Activated CD4-positive, alpha-beta T cell treated with anti-CD3 and anti-CD28 coated beads, Interleukin-2, Interleukin-4, amounts not matched to agents 100 ng/mL and 50 ng/mL, durations not matched to agents 16 hours and 8 hours (primary cell): ENCODE measurements at regions not wholly inside any gene's neighbourhood (a gene's known extent, or its start where the extent isn't known, plus 50 kb on each side); places are given as distances from the start of the nearest gene placed in this dataset.

Experiments used
- DNase-seq: peaks from one replicate; pipeline ENCODE4 v3.0.0-alpha.2; 2020; ENCODE audit warnings: low spot score

- no peak for DNase-seq
These were observed 55.5 kb upstream of the SLC8A1 start for GRCh38 chr2:40507432-40507831.

DNA sequence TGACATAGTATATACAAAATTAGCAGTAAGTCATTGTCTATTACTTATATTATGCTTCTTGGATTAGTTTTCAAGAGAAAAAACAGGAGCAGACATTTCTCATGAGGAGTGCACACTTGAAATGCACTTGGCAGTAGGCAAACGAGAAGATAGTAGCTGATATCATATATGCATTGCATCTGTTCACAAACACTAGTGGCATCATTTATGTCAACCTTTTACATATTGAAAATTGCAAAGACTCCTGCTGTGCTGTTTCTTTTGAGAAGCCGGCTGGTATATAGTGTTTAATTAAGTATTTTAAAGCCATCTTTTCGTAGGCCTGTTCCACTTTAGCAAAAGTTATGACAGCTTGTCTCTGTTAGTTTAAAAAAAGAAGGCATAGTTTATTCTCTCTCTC, 58.4 kb upstream of the SLC8A1 start:
- no peak for DNase-seq

GRCh38 chr2:40511661-40512213, 59.8 kb upstream of the SLC8A1 start:
- DNase-seq: no peak

DNA sequence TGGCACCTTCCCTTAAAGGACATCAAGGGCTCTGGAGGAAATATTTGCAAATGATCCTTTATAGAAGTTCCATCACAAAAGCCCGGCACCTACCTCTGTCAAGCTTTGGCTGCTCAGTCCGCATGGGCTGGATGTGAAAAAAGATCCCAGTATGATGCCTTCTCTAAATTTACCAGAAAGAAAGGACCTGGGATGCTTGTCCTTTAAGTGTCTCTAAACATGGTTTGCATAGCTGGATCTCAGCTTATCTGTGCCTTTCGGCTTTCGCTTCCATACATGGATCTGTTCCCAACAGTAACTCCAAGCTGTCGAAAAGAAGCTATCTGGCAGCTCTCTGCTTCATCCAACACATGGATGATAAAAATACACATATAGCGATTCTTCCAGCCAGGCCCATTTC, 60.4 kb upstream of the SLC8A1 start:
- no peak for DNase-seq

- no peak for DNase-seq
These were observed 61.3 kb upstream of the SLC8A1 start for GRCh38 chr2:40513201-40513600.

DNA sequence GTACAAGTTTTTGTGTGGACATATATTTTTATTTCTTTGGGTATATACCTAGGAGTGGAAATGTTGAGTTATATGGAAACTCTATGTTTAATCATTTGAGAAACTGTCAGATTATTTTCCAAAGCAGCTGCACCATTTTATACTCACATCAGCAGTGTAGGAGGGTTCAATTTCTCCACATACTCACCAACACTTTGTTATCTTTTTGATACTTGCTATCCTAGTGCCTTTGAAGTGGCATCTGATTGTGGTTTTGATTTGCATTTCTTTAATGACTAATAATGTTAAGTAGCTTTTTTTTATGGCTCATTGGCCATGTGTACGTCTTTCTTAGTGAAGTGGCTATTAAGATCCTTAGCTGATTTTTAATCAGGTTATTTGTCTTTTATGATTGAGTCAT, 64.7 kb upstream of the SLC8A1 start:
- no peak for DNase-seq

GRCh38 chr2:40528564-40528963, 76.7 kb upstream of the SLC8A1 start:
- DNase-seq: no peak

GRCh38 chr2:40531359-40531758, 79.5 kb upstream of the SLC8A1 start:
- no peak for DNase-seq

GRCh38 chr2:40534528-40534927, 82.6 kb upstream of the SLC8A1 start:
- no peak for DNase-seq

- DNase-seq: no peak
These were observed 84.1 kb upstream of the SLC8A1 start for GRCh38 chr2:40535972-40536371.

DNA sequence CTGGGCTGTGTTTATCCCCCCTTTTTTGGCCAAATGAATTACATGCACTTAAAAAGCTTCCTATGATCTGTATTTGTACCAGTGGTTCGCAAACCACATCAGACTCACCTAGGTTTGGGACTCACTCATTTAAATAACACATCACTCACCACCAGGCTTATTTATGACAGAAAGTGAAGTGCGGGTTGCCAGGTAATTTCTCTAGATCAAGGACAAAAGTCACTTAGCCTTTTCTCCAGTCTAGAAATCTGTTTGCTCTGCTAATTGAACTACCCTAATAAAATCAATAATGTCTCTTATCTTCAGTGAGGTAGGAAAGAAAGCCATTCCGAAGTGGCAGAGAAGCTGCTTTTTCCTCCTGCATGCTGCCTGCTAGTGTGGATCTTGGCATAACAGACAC, 88.1 kb upstream of the SLC8A1 start:
- DNase-seq: no peak

DNA sequence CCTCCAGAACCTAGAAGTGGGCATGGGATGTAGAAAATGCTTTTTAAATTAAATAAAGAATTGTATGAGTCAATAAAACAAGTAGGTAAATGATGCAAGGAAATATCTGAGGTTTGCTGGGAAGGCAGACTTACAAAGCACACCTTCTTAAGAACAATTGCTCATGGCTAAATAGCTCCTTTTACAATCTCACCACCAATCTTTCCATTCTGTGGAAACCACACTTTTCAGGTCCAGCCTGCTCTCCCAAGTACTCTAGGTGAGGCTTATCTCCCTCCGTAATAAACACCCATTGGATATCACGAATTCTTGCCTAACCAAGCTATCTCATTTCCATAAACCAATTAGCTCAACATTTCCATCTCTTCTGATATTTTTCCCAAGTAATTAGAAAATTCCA, 91.5 kb upstream of the SLC8A1 start:
- no peak for DNase-seq

DNA sequence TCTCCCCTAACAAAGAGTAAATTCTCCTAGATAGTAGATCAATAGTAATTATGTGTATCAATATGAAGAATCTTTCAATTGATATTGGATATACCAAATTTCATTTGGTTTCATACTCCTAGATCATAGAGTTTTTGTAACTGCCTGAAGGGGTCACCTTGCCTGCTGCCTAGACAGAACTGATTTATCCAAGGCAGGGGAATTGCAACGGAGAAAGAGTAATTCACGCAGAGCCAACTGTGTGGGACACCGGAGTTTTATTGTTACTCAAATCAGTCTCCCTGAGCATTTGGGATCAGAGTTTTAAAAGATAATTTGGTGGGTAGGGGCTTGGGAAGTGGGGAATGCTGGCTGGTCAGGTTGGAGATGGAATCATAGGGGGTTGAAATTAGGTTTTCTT, 92.2 kb upstream of the SLC8A1 start:
- DNase-seq: no peak

DNA sequence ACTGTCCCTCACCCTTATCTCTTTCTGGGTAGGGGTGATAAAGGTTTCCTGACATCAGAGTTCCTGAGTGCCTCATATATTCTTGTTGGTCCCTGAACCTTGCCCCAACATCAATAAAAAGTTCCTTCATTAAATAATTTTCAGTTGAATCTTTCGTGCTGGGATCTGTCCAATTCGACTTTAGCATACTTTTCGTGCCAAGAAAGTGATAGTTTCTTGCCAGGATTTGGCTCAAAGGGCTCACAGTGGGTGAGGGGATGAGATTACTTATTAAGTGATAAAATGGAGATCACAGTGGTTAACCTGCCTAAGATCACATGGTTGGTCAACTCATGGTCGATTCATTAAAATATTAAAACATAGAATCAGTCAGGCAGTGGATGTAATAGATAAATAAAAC, 93.8 kb upstream of the SLC8A1 start:
- DNase-seq: no peak

DNA sequence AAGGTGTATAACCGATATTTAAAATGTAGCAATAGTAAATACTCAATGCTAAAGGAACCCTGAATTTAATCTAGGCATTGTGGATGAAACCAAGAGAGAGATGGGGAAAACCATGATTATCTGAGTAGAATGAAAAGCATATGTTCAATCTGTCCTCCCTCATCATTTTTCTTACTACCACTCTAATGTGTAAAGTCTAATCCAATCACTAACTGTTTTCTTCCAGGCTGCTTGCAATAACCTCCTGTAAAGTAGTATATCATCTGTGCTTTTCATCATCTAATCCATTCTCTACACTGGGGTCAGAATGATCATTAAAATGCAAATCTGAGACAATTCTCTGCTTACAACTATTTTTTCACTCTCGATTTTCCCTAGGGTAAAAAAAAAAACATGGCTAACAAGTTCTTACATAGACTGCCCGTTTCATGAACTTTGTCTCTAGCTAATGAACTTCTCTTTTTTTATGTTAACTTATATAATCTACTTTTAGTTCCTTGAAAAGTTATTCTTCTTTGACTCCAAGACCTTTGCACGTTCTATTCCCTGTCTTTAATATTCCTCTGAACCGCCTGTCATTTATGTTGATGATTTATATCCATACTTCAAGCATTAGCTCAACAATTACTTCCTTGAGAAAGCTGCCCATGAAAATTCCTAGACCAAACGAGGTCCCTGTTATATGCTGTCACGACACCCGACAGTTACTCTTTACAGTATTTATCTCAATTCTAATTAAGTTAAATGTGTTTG, 94.7 kb upstream of the SLC8A1 start:
- DNase-seq: no peak

DNA sequence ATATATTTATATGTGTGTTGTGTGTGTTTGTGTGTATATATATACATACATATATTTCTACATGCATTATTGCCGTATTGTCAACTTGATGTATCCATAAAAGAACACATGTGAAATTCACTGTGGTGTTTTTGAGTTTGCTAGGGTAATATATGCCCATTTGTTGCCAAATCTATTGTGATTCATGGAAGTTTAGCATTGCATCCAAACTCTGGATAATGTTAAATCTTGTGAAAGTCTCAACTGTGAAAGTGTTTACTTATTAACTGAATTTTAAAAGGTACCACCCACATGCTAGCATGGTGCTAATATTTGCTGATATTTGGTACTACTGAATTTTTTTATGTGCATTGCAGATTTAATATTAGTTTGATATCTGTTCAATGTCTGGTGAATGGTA, 96.6 kb upstream of the SLC8A1 start:
- no peak for DNase-seq

DNA sequence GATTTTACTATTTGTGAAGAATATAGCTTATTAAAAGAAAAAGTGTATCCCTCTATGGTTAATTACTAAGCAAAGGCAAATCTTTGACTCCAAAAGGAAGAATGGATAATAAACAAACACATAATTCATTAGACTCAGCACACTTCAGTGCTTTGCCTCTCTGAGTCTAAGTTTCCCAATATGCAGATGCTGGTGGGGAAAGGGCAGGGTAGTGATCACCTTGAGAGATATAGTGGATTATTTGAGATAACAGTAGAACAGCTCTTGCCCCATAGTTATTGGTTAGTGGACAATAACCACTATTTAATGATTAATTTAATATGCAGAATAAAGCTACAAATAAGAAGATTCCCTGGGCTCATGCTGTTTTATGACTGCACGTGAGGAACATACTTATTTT, 98.2 kb upstream of the SLC8A1 start:
- no peak for DNase-seq

- DNase-seq: no peak
These were observed 99.2 kb upstream of the SLC8A1 start for GRCh38 chr2:40551081-40551480.

DNA sequence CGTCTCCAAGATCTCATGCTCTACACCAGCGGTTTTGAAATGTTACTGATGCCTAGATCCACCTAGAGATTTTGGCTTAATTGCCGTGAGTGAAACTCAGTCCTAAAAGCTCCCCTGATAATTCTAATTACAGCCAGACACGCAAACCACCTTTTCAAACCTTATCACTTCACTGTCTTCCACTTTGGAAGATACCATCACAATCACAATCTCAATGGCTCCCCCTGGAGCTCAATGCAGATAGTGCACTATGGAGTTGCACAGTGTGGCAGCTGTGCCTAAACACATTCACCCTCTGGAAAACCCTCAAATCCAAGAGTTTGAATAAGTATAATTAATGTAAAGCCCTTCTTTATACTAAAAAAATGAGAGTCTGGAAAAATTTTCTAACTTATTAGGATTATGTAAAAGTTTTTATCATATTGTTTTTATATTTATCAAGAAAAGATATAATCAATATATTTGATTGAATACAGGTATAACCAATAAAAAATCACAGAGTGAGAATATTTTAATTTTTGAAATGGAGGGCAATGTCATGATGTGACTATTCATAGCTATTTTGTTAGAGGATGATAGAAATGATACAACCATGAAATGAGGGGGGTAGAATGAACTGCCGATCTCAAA, 102.9 kb upstream of the SLC8A1 start:
- DNase-seq: peak; percentile 57

DNA sequence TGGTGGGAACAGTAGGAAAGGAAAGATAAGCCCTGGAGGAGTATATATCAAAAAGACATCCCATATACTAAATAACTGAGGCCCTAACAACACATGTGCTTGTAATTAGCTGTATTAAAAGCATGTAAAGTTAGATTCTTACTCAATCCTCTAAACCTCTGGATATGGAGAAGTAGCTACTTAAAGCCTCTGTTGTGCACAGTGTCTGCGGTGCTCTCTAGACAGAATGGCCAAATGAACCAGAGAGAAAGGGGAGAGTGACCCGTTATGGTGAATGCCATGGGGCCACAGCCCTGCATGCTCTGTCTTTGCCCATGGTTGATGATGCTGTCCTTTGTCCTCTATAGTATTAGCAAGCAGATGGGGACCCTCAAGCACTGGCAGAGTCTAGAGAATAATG, 104.4 kb upstream of the SLC8A1 start:
- no peak for DNase-seq

GRCh38 chr2:40556739-40557138, 104.8 kb upstream of the SLC8A1 start:
- no peak for DNase-seq

DNA sequence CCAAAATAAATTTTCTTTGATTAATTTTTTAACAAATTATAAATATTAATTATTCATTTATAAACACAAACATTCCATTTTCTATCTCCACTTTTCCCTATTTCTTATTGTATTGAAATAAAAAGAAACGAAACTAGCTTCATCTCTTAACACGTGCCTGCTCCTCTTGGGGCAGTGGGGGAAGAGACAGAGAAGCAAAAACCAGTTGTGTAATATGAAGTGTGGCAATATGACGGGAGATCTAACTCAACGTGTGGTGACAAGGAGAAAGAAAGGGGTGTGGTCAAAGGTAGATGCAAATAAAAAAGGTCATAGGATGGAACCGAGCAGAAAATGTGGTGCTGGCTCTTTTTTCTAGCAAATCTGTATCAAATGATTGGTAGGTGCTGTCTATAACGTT, 106.9 kb upstream of the SLC8A1 start:
- DNase-seq: no peak

DNA sequence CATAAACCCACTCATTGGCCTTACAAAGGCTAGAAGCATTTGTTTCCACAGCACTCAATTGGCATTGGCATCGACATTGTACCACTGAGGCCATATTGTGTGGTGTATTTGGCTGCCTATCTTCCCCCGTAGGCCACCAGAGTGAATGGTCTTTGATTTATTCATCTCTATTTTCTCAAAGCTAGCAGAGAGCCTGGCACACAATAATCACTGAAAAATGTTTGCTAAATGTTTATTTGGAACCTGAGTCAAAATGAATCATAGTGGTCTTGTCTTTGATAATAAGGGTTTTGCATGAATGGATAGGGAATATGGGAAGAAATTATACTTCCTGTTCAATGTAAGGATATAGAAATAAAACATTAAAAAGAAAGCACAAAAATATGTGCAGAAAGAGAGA, 107.3 kb upstream of the SLC8A1 start:
- no peak for DNase-seq

GRCh38 chr2:40564184-40564583, 112.3 kb upstream of the SLC8A1 start:
- no peak for DNase-seq
